ENCODE measurements at regions not wholly inside any gene's neighbourhood (a gene's known extent, or its start where the extent isn't known, plus 50 kb on each side); places are given as distances from the start of the nearest gene placed in this dataset.

GRCh38 chr6:104473021-104473429, 386.7 kb downstream of the HACE1 start:
- no peaks in the 10 kb centered on the region for H3K9me3 Mint-ChIP-seq
- no peaks in the 10 kb centered on the region for H3K4me1 Mint-ChIP-seq (ENCODE audit: low read depth)
- no peak for TF ChIP-seq CTCF (IDR thresholded peaks at IDR 0.05)
- DNase-seq (no peak), ATAC-seq (no peak)
- CTCF ChIA-PET, result no interaction called here
- H3K36me3 Mint-ChIP-seq (ENCODE audit: low read depth), result no peaks in the 10 kb centered on the region
- no peak overlapping the region for H3K27ac Mint-ChIP-seq
- intact Hi-C loops (cut with micrococcal nuclease), result no loop called here
- H3K27me3 Mint-ChIP-seq, result no peaks in the 10 kb centered on the region
- POLR2A ChIA-PET, result no interaction called here
- no peak overlapping the region for H3K4me3 Mint-ChIP-seq

- Mint-ChIP-seq H3K4me1 (ENCODE audit: low read depth) (no peaks in the 10 kb centered on the region), H3K9me3 (no peaks in the 10 kb centered on the region), H3K27me3 (no peaks in the 10 kb centered on the region), H3K4me3 (no peak overlapping the region), H3K36me3 (ENCODE audit: low read depth) (no peaks in the 10 kb centered on the region), H3K27ac (no peak overlapping the region)
- CTCF ChIA-PET, result no interaction called here
- no peak for ATAC-seq
- intact Hi-C loops (cut with micrococcal nuclease), result no loop called here
- POLR2A ChIA-PET, result no interaction called here
- TF ChIP-seq CTCF (IDR thresholded peaks at IDR 0.05), result no peak
- no peak for DNase-seq
Measured at GRCh38 chr6:104472021-104472901, 387.5 kb downstream of the HACE1 start.

- CTCF ChIA-PET, result no interaction called here
- DNase-seq (no peak), ATAC-seq (no peak)
- H3K27ac Mint-ChIP-seq, result no peak overlapping the region
- POLR2A ChIA-PET, result no interaction called here
- intact Hi-C loops (cut with micrococcal nuclease), result no loop called here
- TF ChIP-seq CTCF (IDR thresholded peaks at IDR 0.05), result no peak
- H3K27me3 Mint-ChIP-seq, result peaks cover 2% of the 10 kb centered on the region
- H3K4me1 Mint-ChIP-seq (ENCODE audit: low read depth), result no peaks in the 10 kb centered on the region
- no peak overlapping the region for H3K4me3 Mint-ChIP-seq
- H3K9me3 Mint-ChIP-seq, result no peaks in the 10 kb centered on the region
- H3K36me3 Mint-ChIP-seq (ENCODE audit: low read depth), result no peaks in the 10 kb centered on the region
Measured at GRCh38 chr6:104466306-104466705, 393.4 kb downstream of the HACE1 start.

GRCh38 chr6:104462811-104463599, 396.7 kb downstream of the HACE1 start:
- H3K4me3 Mint-ChIP-seq, result no peak overlapping the region
- DNase-seq, result no peak
- H3K27ac Mint-ChIP-seq, result no peak overlapping the region
- intact Hi-C loops (cut with micrococcal nuclease), result no loop called here
- CTCF ChIA-PET, result no interaction called here
- no peaks in the 10 kb centered on the region for H3K36me3 Mint-ChIP-seq (ENCODE audit: low read depth)
- peaks cover 2% of the 10 kb centered on the region for H3K27me3 Mint-ChIP-seq
- POLR2A ChIA-PET, result no interaction called here
- TF ChIP-seq CTCF (IDR thresholded peaks at IDR 0.05), result no peak
- H3K9me3 Mint-ChIP-seq, result no peaks in the 10 kb centered on the region
- H3K4me1 Mint-ChIP-seq (ENCODE audit: low read depth), result no peaks in the 10 kb centered on the region
- ATAC-seq, result no peak

All from activated CD8-positive, alpha-beta T cell treated with anti-CD3 and anti-CD28 coated beads for 36 hours (primary cell).